ENCODE measurements at regions not wholly inside any gene's neighbourhood (a gene's known extent, or its start where the extent isn't known, plus 50 kb on each side); places are given as distances from the start of the nearest gene placed in this dataset.

GRCh38 chr20:47862574-47863240, 77.4 kb upstream of the SULF2 start:
- TF ChIP-seq, protein P1, sequence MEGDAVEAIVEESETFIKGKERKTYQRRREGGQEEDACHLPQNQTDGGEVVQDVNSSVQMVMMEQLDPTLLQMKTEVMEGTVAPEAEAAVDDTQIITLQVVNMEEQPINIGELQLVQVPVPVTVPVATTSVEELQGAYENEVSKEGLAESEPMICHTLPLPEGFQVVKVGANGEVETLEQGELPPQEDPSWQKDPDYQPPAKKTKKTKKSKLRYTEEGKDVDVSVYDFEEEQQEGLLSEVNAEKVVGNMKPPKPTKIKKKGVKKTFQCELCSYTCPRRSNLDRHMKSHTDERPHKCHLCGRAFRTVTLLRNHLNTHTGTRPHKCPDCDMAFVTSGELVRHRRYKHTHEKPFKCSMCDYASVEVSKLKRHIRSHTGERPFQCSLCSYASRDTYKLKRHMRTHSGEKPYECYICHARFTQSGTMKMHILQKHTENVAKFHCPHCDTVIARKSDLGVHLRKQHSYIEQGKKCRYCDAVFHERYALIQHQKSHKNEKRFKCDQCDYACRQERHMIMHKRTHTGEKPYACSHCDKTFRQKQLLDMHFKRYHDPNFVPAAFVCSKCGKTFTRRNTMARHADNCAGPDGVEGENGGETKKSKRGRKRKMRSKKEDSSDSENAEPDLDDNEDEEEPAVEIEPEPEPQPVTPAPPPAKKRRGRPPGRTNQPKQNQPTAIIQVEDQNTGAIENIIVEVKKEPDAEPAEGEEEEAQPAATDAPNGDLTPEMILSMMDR (IDR thresholded peaks at IDR 0.05), result no peak
- no peak for TF ChIP-seq POLR2A (IDR thresholded peaks at IDR 0.05)
